ENCODE measurements at regions not wholly inside any gene's neighbourhood (a gene's known extent, or its start where the extent isn't known, plus 50 kb on each side); places are given as distances from the start of the nearest gene placed in this dataset.
"Not testable (repeated sequence)": the region's sequence is repeated elsewhere in the genome, so short reads cannot be mapped to it uniquely, and the experiment has no call there.

- Histone ChIP-seq H3K4me1 (no peaks in the 10 kb centered on the region), H3K27me3 (no peaks in the 10 kb centered on the region), H3K4me3 (no peak overlapping the region), H3K9me3 (no peaks in the 10 kb centered on the region), H3K27ac (no peak overlapping the region), H3K36me3 (replicated peaks in 1 of 2; ENCODE audit: insufficient read depth in 1 of 2, low read depth in 2 of 2) (no peaks in the 10 kb centered on the region)
- 73 to 78% methylated on average over 6 of the region's 6 CpGs for WGBS, 2 donors
- ATAC-seq (no peak), DNase-seq (no peak)
- intact Hi-C loops (cut with DNase I) = no loop called here
- TF ChIP-seq POLR2A (IDR thresholded peaks at IDR 0.05) (no peak), CTCF (IDR thresholded peaks at IDR 0.05) (no peak)
Measured at GRCh38 chr4:75254745-75255144, 259.5 kb downstream of the RCHY1 start.

GRCh38 chr4:75253094-75253493 is 261.1 kb downstream of the RCHY1 start:
- DNase-seq; H3K36me3 ChIP-seq (replicated peaks in 1 of 2; ENCODE audit: insufficient read depth in 1 of 2, low read depth in 2 of 2); ATAC-seq; H3K27me3 ChIP-seq; H3K9me3 ChIP-seq; intact Hi-C loops (cut with DNase I); H3K4me3 ChIP-seq; H3K27ac ChIP-seq; H3K4me1 ChIP-seq: not testable (repeated sequence)
- 62 to 68% methylated on average over 4 of the region's 4 CpGs for WGBS, 2 donors

GRCh38 chr4:75251547-75251946 is 262.7 kb downstream of the RCHY1 start:
- ATAC-seq (no peak), DNase-seq (no peak)
- H3K27me3 ChIP-seq = no peaks in the 10 kb centered on the region
- H3K27ac ChIP-seq = no peak overlapping the region
- TF ChIP-seq CTCF (IDR thresholded peaks at IDR 0.05) (no peak), POLR2A (IDR thresholded peaks at IDR 0.05) (no peak)
- no peaks in the 10 kb centered on the region for H3K9me3 ChIP-seq
- intact Hi-C loops (cut with DNase I) = no loop called here
- no peak overlapping the region for H3K4me3 ChIP-seq
- no peaks in the 10 kb centered on the region for H3K36me3 ChIP-seq (replicated peaks in 1 of 2; ENCODE audit: insufficient read depth in 1 of 2, low read depth in 2 of 2)
- 60 to 79% methylated on average over 3 of the region's 3 CpGs for WGBS, 2 donors
- no peaks in the 10 kb centered on the region for H3K4me1 ChIP-seq

- no peak for DNase-seq
- Histone ChIP-seq H3K27me3 (no peaks in the 10 kb centered on the region), H3K4me1 (no peaks in the 10 kb centered on the region), H3K9me3 (no peaks in the 10 kb centered on the region), H3K27ac (no peak overlapping the region), H3K36me3 (replicated peaks in 1 of 2; ENCODE audit: insufficient read depth in 1 of 2, low read depth in 2 of 2) (no peaks in the 10 kb centered on the region), H3K4me3 (no peak overlapping the region)
- TF ChIP-seq CTCF (IDR thresholded peaks at IDR 0.05) = no peak
- TF ChIP-seq POLR2A (IDR thresholded peaks at IDR 0.05) = no peak
- intact Hi-C loops (cut with DNase I) = no loop called here
- 60 to 72% methylated on average over 2 of the region's 2 CpGs for WGBS, 2 donors
- ATAC-seq = no peak
Measured at GRCh38 chr4:75249739-75250138, 264.5 kb downstream of the RCHY1 start.

GRCh38 chr4:75248770-75249407 is 265.3 kb downstream of the RCHY1 start:
- no peak overlapping the region for H3K27ac ChIP-seq
- TF ChIP-seq CTCF (IDR thresholded peaks at IDR 0.05) (no peak), POLR2A (IDR thresholded peaks at IDR 0.05) (no peak)
- H3K27me3 ChIP-seq = no peaks in the 10 kb centered on the region
- no peaks in the 10 kb centered on the region for H3K4me1 ChIP-seq
- no peak overlapping the region for H3K4me3 ChIP-seq
- DNase-seq (no peak), ATAC-seq (no peak)
- intact Hi-C loops (cut with DNase I) = no loop called here
- no peaks in the 10 kb centered on the region for H3K36me3 ChIP-seq (replicated peaks in 1 of 2; ENCODE audit: insufficient read depth in 1 of 2, low read depth in 2 of 2)
- no peaks in the 10 kb centered on the region for H3K9me3 ChIP-seq
- 55 to 60% methylated on average over 2 of the region's 2 CpGs for WGBS, 2 donors

Data from body of pancreas (tissue), 4 donors.